ENCODE measurements at regions not wholly inside any gene's neighbourhood (a gene's known extent, or its start where the extent isn't known, plus 50 kb on each side); places are given as distances from the start of the nearest gene placed in this dataset.

DNA sequence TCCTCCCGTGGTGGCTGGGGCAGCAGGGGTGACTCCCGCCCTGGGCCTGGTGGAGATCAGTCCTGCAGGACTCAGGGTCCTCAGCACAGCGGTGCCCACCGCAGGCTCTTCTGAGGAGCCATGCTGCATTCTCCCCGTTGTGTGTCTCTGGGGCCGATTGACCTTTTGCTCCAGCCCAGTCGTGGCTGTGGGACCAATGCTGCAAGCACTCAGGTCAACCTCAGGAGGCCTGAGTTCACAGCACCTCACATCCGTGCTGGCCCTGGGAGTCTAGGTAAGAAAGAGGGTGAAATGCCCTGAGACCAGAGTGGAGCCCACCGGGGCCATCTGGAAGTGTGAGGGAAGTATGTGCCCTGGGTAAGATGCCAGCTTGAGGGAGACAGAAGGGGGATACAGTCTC lies 316.1 kb upstream of the B3GAT1 start (continued):
- no peak for TF ChIP-seq AGO1 (IDR thresholded peaks at IDR 0.05; ENCODE audit: low read depth, low read length, poor library complexity, severe bottlenecking)

DNA sequence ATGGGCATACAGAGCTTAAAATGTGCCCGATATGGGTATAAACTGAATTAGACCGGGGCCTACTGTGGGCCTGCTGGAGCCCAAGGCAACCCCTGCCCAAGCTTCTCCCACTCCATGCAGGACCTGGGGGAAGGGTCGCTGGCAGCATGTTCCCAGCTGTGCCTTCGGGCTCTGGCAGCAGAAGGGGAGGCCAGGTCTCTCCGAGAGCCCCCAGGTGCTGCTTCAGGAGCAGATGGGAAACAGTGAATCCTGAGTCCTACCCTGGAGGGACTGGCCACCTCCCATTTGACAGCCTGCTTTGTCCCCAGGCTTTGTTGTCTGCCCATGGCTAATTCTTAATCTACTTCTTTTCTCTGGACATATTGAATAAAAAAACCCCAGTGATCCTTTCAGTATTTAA lies 315.6 kb upstream of the B3GAT1 start:
- Histone ChIP-seq H3K4me3 (replicated peaks in 1 of 3; ENCODE audit: insufficient read depth in 1 of 3, low read depth in 2 of 3, low read length in 3 of 3) (no peak overlapping the region), H3K27me3 (ENCODE audit: control insufficient read depth in 1 of 2, insufficient read depth in 2 of 2, low read length in 2 of 2) (peaks cover 3 to 23% of the 10 kb centered on the region in 2 experiments; a peak in 3 of 5 replicates), H3K36me3 (replicated peaks in 1 of 2; ENCODE audit: control insufficient read depth in 1 of 2, insufficient read depth in 2 of 2, low read length in 2 of 2) (no peaks in the 10 kb centered on the region), H3K79me2 (ENCODE audit: insufficient read depth, low read length) (no peaks in the 10 kb centered on the region), H4K20me1 (ENCODE audit: insufficient read depth, low read length) (no peaks in the 10 kb centered on the region; the same call in 1 of the 2 replicates), H3K9me3 (ENCODE audit: low read length) (no peaks in the 10 kb centered on the region), H3K27ac (ENCODE audit: extremely low read length, insufficient read depth, low read length) (no peak overlapping the region), H3K4me1 (ENCODE audit: insufficient read depth, low read length) (no peaks in the 10 kb centered on the region), H2AFZ (ENCODE audit: low read length) (no peak overlapping the region), H3K4me2 (ENCODE audit: low read depth, low read length) (no peak overlapping the region), H3K9ac (ENCODE audit: insufficient read depth, low read depth, low read length) (no peak overlapping the region)
- in situ Hi-C loops (cut with HindIII; ENCODE audit: extremely low pct_ligation_motif_present, low pct_unique_long_range_greater_than_20kb) (loop anchor here (5.0 kb wide), 1 partner anchor 365 kb away; no protein-coding TSS in a partner anchor), intact Hi-C loops (cut with micrococcal nuclease; ENCODE audit: unreplicated experiment) (no loop called here)
- CTCF ChIA-PET (ENCODE audit: low intra/inter-chr PET ratio, low total read pairs): no interaction called here
- FAIRE-seq (no peak), ATAC-seq (no peak), DNase-seq (ENCODE audit: low spot score) (no peak)
- no CpG with 5 or more reads among the region's 5 CpGs for WGBS (ENCODE audit: low lambda C conversion rate)
- BruUV-seq (replicated peaks): no TSS peak
- TF ChIP-seq ZNF263 (CRISPR knock-in tag; IDR thresholded peaks at IDR 0.05): no peak
- TF ChIP-seq ZNF629 (CRISPR knock-in tag; conservative IDR thresholded peaks at IDR 0.05): no peak
- TF ChIP-seq, protein P1, sequence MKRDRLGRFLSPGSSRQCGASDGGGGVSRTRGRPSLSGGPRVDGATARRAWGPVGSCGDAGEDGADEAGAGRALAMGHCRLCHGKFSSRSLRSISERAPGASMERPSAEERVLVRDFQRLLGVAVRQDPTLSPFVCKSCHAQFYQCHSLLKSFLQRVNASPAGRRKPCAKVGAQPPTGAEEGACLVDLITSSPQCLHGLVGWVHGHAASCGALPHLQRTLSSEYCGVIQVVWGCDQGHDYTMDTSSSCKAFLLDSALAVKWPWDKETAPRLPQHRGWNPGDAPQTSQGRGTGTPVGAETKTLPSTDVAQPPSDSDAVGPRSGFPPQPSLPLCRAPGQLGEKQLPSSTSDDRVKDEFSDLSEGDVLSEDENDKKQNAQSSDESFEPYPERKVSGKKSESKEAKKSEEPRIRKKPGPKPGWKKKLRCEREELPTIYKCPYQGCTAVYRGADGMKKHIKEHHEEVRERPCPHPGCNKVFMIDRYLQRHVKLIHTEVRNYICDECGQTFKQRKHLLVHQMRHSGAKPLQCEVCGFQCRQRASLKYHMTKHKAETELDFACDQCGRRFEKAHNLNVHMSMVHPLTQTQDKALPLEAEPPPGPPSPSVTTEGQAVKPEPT (CRISPR knock-in tag; IDR thresholded peaks at IDR 0.05; ENCODE audit: low read depth): no peak
- no peak for TF ChIP-seq ZNF879 (CRISPR knock-in tag; IDR thresholded peaks at IDR 0.05)
- TF ChIP-seq PITX1 (CRISPR knock-in tag; IDR thresholded peaks at IDR 0.05): no peak
- TF ChIP-seq RXRA (CRISPR knock-in tag; IDR thresholded peaks at IDR 0.05): no peak
- no peak for TF ChIP-seq FOXM1 (CRISPR knock-in tag; IDR thresholded peaks at IDR 0.05)
- TF ChIP-seq ZNF570 (CRISPR knock-in tag; IDR thresholded peaks at IDR 0.05; ENCODE audit: borderline replicate concordance): no peak
- POLR2A ChIA-PET: no interaction called here
